GM12891 (cell line): ENCODE measurements at regions not wholly inside any gene's neighbourhood (a gene's known extent, or its start where the extent isn't known, plus 50 kb on each side); places are given as distances from the start of the nearest gene placed in this dataset.

ENCODE experiments used
- PAX5 ChIP-seq: IDR thresholded peaks from 2 replicates; pipeline ENCODE4 v1.6.1; 2011; ENCODE audit warnings: low read length, moderate library complexity, mild to moderate bottlenecking; ENCODE audit not compliant: insufficient read depth, severe bottlenecking
- POLR2A ChIP-seq: IDR thresholded peaks from 2 replicates; pipeline ENCODE4 v1.6.1; 2011; ENCODE audit warnings: low read depth, low read length, control low read depth
- POLR2AphosphoS5 ChIP-seq: IDR thresholded peaks from 2 replicates; pipeline ENCODE4 v1.6.1; 2011; ENCODE audit warnings: low read depth, low read length, control low read depth
- POU2F2 ChIP-seq: IDR thresholded peaks from 2 replicates; pipeline ENCODE4 v1.6.1; 2011; ENCODE audit warnings: low read depth, mild to moderate bottlenecking, control low read depth, low read length, moderate library complexity
- SPI1 ChIP-seq: IDR thresholded peaks from 2 replicates; pipeline ENCODE4 v1.6.1; 2011; ENCODE audit warnings: low read depth, low read length, control low read depth
- TAF1 ChIP-seq: IDR thresholded peaks from 2 replicates; pipeline ENCODE4 v1.6.1; 2011; ENCODE audit warnings: low read depth, low read length, control low read depth

DNA sequence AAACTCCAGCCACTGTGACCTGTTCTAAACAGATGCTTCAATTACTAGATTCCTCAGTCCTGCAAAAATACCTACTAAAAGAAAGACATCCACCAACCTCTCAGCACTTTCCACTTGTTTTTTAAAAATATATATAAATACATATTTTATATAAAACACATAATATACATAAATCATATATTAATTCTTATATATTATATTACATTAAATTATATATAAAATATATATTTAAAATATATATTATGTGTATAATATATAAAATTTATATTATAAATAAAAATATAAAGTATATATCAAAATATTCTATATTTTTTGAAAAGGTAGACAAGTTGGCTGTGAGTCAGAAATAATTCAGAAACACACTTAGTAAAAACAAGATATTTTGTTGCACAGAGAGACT, 2371.8 kb upstream of the ACO1 start:
- no peak for TF ChIP-seq POLR2A
- TF ChIP-seq SPI1: no peak
- no peak for TF ChIP-seq POU2F2
- TF ChIP-seq TAF1: no peak
- TF ChIP-seq POLR2AphosphoS5: no peak
- no peak for TF ChIP-seq PAX5
